Lung (tissue), 11 donors: ENCODE measurements at regions not wholly inside any gene's neighbourhood (a gene's known extent, or its start where the extent isn't known, plus 50 kb on each side); places are given as distances from the start of the nearest gene placed in this dataset.

ENCODE experiments used
- ATAC-seq: fragments of 200-7000 bp; cut with Tn5 transposase; one replicate; pipeline ENCODE4 v1.9.1; 2020; ENCODE audit warnings: moderate number of reproducible peaks; ENCODE audit not compliant: insufficient read depth, low FRiP score
- DNase-seq, 3 donors: peaks; one replicate each; pipeline ENCODE4 v3.0.0-alpha.2; 2013 to 2017
- H3K27ac ChIP-seq, 2 donors: one replicate each; pipeline ENCODE4 v1.5.1; 2013; ENCODE audit warnings: mild to moderate bottlenecking in 2 of 2, moderate library complexity in 2 of 2, control low read depth in 1 of 2, inconsistent platforms in 1 of 2, low read depth in 1 of 2, low read length in 1 of 2
- H3K27me3 ChIP-seq, 3 donors: one replicate each; pipeline ENCODE4 v1.5.1; 2013; ENCODE audit warnings: low read length in 2 of 3; ENCODE audit not compliant: control insufficient read depth in 3 of 3, insufficient read depth in 3 of 3
- H3K36me3 ChIP-seq, 4 donors: one replicate each; pipeline ENCODE4 v1.5.1; 2013; ENCODE audit warnings: low read length in 4 of 4, mild to moderate bottlenecking in 1 of 4, moderate library complexity in 1 of 4; ENCODE audit not compliant: control insufficient read depth in 4 of 4, insufficient read depth in 4 of 4
- H3K4me1 ChIP-seq, 5 donors: one replicate each; pipeline ENCODE4 v1.5.1; 2013; ENCODE audit warnings: low read length in 5 of 5, mild to moderate bottlenecking in 2 of 5, moderate library complexity in 1 of 5; ENCODE audit not compliant: control insufficient read depth in 5 of 5, insufficient read depth in 5 of 5
- H3K4me3 ChIP-seq: one replicate; pipeline ENCODE4 v1.5.1; 2013; ENCODE audit warnings: mild to moderate bottlenecking, control low read depth, moderate library complexity
- H3K9ac ChIP-seq, 2 donors: one replicate each; pipeline ENCODE4 v1.5.1; 2013; ENCODE audit warnings: low read length in 2 of 2, control low read depth in 1 of 2; ENCODE audit not compliant: insufficient read depth in 1 of 2
- H3K9me3 ChIP-seq, 4 donors: one replicate each; pipeline ENCODE4 v1.5.1; 2013; ENCODE audit warnings: low read length in 3 of 4, mild to moderate bottlenecking in 1 of 4, moderate library complexity in 1 of 4; ENCODE audit not compliant: control insufficient read depth in 4 of 4, insufficient read depth in 3 of 4
- WGBS, 2 donors: extraction: QIAGEN DNeasy Blood & Tissue Kit; methylation state at CpG; one replicate each; pipeline ENCODE4 v1.1.7; 2013; 5-methylcytosine and 5-hydroxymethylcytosine counted together
- TF ChIP-seq, protein P1 (sequence below): IDR thresholded peaks from 2 replicates; pipeline ENCODE4 v1.5.1; 2012; ENCODE audit warnings: mild to moderate bottlenecking; ENCODE audit errors: control extremely low read depth, extremely low read depth
- donor health status: control.
- donor health status: control.
- donor health status: Bipolar disorder and iron deficiency.
- donor health status: healthy.
- donor health status: DM: yes; HTN: yes; CAD: no.

- Histone ChIP-seq H3K36me3 (no peaks in the 10 kb centered on the region), H3K4me1 (no peaks in the 10 kb centered on the region), H3K27ac (no peak overlapping the region), H3K9ac (no peak overlapping the region), H3K4me3 (no peak overlapping the region), H3K27me3 (no peaks in the 10 kb centered on the region), H3K9me3 (peaks cover 0 to 5% (median 3%) of the 10 kb centered on the region in 4 donors)
- DNase-seq (no peak), ATAC-seq (no peak)
- TF ChIP-seq, protein P1, sequence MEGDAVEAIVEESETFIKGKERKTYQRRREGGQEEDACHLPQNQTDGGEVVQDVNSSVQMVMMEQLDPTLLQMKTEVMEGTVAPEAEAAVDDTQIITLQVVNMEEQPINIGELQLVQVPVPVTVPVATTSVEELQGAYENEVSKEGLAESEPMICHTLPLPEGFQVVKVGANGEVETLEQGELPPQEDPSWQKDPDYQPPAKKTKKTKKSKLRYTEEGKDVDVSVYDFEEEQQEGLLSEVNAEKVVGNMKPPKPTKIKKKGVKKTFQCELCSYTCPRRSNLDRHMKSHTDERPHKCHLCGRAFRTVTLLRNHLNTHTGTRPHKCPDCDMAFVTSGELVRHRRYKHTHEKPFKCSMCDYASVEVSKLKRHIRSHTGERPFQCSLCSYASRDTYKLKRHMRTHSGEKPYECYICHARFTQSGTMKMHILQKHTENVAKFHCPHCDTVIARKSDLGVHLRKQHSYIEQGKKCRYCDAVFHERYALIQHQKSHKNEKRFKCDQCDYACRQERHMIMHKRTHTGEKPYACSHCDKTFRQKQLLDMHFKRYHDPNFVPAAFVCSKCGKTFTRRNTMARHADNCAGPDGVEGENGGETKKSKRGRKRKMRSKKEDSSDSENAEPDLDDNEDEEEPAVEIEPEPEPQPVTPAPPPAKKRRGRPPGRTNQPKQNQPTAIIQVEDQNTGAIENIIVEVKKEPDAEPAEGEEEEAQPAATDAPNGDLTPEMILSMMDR: no peak
Measured at GRCh38 chr11:115017529-115017928, 339.2 kb downstream of the NXPE2 start.

DNA sequence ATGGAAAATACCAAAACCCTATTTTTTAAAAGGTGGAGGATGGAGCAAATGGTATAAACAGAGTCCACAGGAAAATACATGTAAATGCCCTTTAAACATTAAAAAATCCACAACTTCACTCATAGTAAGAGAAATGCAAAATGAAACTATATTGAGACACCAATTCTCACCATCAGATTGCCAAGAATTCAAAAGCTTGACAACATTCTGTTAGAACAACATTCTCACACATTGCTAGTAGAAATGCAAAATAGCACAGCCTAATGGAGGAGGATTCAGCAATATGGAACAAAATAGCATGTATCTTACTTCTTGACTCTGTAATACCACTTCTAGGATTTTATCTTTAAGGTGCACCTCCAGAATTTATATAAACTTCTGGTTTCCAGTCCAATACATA, 351.8 kb downstream of the NXPE2 start:
- no peaks in the 10 kb centered on the region for H3K27me3 ChIP-seq
- ATAC-seq (no peak), DNase-seq (no peak)
- no peak overlapping the region for H3K27ac ChIP-seq
- H3K4me1 ChIP-seq: no peaks in the 10 kb centered on the region
- peaks cover 0 to 2% (median 0%) of the 10 kb centered on the region in 4 donors for H3K9me3 ChIP-seq
- no peak overlapping the region for H3K4me3 ChIP-seq
- no peak overlapping the region for H3K9ac ChIP-seq
- TF ChIP-seq, protein P1: no peak
- no peaks in the 10 kb centered on the region for H3K36me3 ChIP-seq

DNA sequence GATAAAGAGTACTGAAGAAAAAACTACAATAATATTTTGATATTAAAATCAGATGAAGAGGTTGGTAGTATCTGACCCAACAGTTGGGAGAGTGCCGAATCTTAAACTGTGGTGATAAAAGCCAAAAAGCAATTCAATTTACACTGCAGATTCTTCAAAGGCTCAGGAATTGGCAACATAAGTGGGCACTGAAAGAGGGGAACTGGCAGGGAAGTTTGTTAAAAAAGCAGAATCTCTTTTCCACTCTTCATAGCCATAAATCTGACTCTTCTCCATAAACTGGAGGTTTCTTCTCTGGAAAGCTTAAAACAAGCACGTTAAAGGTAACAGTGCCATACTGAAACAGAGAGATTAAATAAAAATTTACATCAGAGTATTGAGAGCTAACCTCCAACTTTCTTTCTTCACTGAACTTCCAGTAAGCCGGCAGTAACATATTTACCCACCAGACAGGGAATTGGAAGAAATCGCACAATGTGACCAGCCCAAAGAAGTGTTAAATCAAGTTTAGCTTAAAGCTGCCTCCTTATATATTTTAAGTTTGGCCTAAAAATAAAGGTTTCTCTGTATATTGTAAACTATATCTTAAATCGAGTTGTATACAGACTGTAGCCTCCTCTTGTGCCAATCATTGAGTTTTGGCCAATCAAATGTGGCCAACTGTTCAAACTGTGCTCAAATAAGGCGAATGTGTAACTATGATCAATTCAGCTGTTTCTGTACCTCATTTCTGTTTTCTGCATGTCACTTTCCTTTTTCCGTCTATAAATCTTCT, 358.3 kb downstream of the NXPE2 start:
- H3K27me3 ChIP-seq: no peaks in the 10 kb centered on the region
- no peak overlapping the region for H3K9ac ChIP-seq
- H3K4me3 ChIP-seq: no peak overlapping the region
- ATAC-seq (no peak), DNase-seq (no peak)
- H3K4me1 ChIP-seq: no peaks in the 10 kb centered on the region
- no peaks in the 10 kb centered on the region for H3K9me3 ChIP-seq
- TF ChIP-seq, protein P1: no peak
- H3K36me3 ChIP-seq: no peaks in the 10 kb centered on the region
- WGBS, 2 donors: 89 to 91% methylated on average over 7 of the region's 7 CpGs
- no peak overlapping the region for H3K27ac ChIP-seq

DNA sequence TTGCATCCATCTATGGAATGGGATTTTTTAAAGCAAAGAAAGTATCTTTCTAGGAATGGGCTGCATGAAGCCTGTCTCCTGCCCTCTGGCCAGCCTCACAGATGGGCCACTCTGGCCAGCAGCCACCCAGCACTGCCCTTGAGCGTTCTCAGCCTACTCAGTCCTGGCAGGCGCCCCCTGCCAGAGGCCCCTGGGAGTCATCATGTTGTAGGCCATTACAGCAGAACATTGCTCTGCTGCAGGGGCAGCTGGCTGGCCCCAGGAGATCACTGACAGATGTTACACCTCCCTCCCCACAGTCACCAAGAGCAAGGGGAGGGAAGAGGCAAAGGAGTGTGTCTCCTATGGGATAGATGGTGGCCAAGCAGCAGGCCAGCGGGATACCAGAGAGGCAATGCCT, 363.7 kb downstream of the NXPE2 start:
- Histone ChIP-seq H3K27ac (no peak overlapping the region), H3K4me3 (no peak overlapping the region), H3K9ac (no peak overlapping the region), H3K36me3 (no peaks in the 10 kb centered on the region), H3K9me3 (no peaks in the 10 kb centered on the region), H3K4me1 (no peaks in the 10 kb centered on the region), H3K27me3 (no peaks in the 10 kb centered on the region)
- 75 to 78% methylated on average over 3 of the region's 3 CpGs for WGBS, 2 donors
- DNase-seq (no peak), ATAC-seq (no peak)
- TF ChIP-seq, protein P1: no peak
